Left lung (tissue), 4 donors: ENCODE measurements at regions not wholly inside any gene's neighbourhood (a gene's known extent, or its start where the extent isn't known, plus 50 kb on each side); places are given as distances from the start of the nearest gene placed in this dataset.
A peak's percentile ranks its signal among the peaks of the same experiment; 100 is the strongest.
"Not testable (repeated sequence)": the region's sequence is repeated elsewhere in the genome, so short reads cannot be mapped to it uniquely, and the experiment has no call there.

ENCODE experiments used
- ATAC-seq: fragments of 200-7000 bp; cut with Tn5 transposase; one replicate; pipeline ENCODE4 v1.9.1; 2020; ENCODE audit warnings: moderate library complexity
- DNase-seq, 4 donors: peaks; one replicate each; pipeline ENCODE4 v3.0.0-alpha.2; 2013 to 2020
- H3K27ac ChIP-seq, 2 donors: fragments of 200-600 bp; sonication (generic) in 1 of 2; one replicate each; pipeline versions ENCODE4 v1.5.0 to v1.8.0; 2020 to 2021
- H3K27me3 ChIP-seq, 2 donors: fragments of 200-600 bp; sonication (generic) in 1 of 2; one replicate each; pipeline versions ENCODE4 v1.5.0 to v1.8.0; 2020 to 2021
- H3K36me3 ChIP-seq, 2 donors: fragments of 200-600 bp; sonication (generic) in 1 of 2; one replicate each; pipeline versions ENCODE4 v1.5.0 to v1.8.0; 2020 to 2021
- H3K4me1 ChIP-seq, 2 donors: fragments of 200-600 bp; one replicate each; pipeline ENCODE4 v1.8.0; 2021
- H3K4me3 ChIP-seq, 2 donors: fragments of 200-600 bp; sonication (generic) in 1 of 2; one replicate each; pipeline versions ENCODE4 v1.5.0 to v1.8.0; 2020 to 2021; ENCODE audit warnings: mild to moderate bottlenecking in 1 of 2
- H3K9me3 ChIP-seq, 2 donors: fragments of 200-600 bp; sonication (generic) in 1 of 2; one replicate each; pipeline versions ENCODE4 v1.5.0 to v1.8.0; 2020 to 2021
- CTCF ChIP-seq, 2 donors: fragments of 200-600 bp; sonication (generic) in 1 of 2; IDR thresholded peaks; one replicate each; pipeline versions ENCODE4 v1.5.0 to v1.8.0; 2021; ENCODE audit warnings: antibody characterized with exemption in 2 of 2
- intact Hi-C, 2 donors: fragments of 100-400 bp; cut with DNase I; formaldehyde crosslinking; loops; one replicate each; pipeline versions ENCODE4 v1.11.2 to v1.14.2; 2022
- donor health status: DM: no; HTN: yes; CAD: no.
- donor health status: DM: no; HTN: no; CAD: no.

GRCh38 chrX:122301491-122301890, 882.6 kb upstream of the GRIA3 start:
- Histone ChIP-seq H3K36me3 (no peaks in the 10 kb centered on the region), H3K9me3 (peaks cover 0 to 3% of the 10 kb centered on the region in 2 donors), H3K27me3 (no peaks in the 10 kb centered on the region), H3K4me3 (no peak overlapping the region), H3K4me1 (no peaks in the 10 kb centered on the region), H3K27ac (no peak overlapping the region)
- TF ChIP-seq CTCF (IDR thresholded peaks at IDR 0.05) = no peak
- DNase-seq (no peak), ATAC-seq (no peak)
- intact Hi-C loops = no loop called here

DNA sequence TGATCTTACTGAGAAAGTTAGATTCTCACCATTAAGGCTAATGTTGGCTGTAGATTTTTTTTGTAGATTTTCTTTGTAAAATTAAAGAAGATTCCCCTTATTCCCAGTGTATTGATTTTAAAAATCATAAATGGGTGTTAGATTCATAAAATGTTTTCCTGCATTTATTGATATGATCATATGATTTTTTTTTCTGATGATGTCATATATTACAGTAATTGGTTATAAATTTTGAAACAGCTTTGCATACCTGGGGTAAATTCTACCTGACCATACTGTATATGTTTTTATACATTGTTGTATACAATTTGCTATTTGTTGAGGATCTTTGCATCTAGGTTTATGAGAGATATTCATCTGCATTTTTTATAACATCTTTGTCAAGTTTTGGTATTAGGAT, 880.3 kb upstream of the GRIA3 start:
- TF ChIP-seq CTCF (IDR thresholded peaks at IDR 0.05) = no peak
- DNase-seq (no peak), ATAC-seq (no peak)
- Histone ChIP-seq H3K27ac (no peak overlapping the region), H3K27me3 (no peaks in the 10 kb centered on the region), H3K4me3 (no peak overlapping the region), H3K36me3 (no peaks in the 10 kb centered on the region), H3K9me3 (peaks cover 0 to 3% of the 10 kb centered on the region in 2 donors), H3K4me1 (no peaks in the 10 kb centered on the region)
- intact Hi-C loops = no loop called here

GRCh38 chrX:122344816-122345215, 839.3 kb upstream of the GRIA3 start:
- no peak for TF ChIP-seq CTCF (IDR thresholded peaks at IDR 0.05)
- intact Hi-C loops = no loop called here
- no peak for ATAC-seq

GRCh38 chrX:122363112-122363795, 820.8 kb upstream of the GRIA3 start:
- Histone ChIP-seq H3K9me3 (peaks cover 0 to 2% of the 10 kb centered on the region in 2 donors), H3K27me3 (no peaks in the 10 kb centered on the region), H3K27ac (no peak overlapping the region), H3K36me3 (no peaks in the 10 kb centered on the region), H3K4me1 (no peaks in the 10 kb centered on the region), H3K4me3 (no peak overlapping the region)
- intact Hi-C loops = no loop called here
- ATAC-seq = no peak
- TF ChIP-seq CTCF (IDR thresholded peaks at IDR 0.05) = no peak
- no peak for DNase-seq

More at GRCh38 chrX:122344816-122345215, 839.3 kb upstream of the GRIA3 start:
- Histone ChIP-seq H3K27ac (no peak overlapping the region), H3K4me3 (no peak overlapping the region), H3K9me3 (peaks cover 0 to 4% of the 10 kb centered on the region in 2 donors), H3K36me3 (no peaks in the 10 kb centered on the region), H3K27me3 (no peaks in the 10 kb centered on the region), H3K4me1 (no peaks in the 10 kb centered on the region)
- no peak for DNase-seq

DNA sequence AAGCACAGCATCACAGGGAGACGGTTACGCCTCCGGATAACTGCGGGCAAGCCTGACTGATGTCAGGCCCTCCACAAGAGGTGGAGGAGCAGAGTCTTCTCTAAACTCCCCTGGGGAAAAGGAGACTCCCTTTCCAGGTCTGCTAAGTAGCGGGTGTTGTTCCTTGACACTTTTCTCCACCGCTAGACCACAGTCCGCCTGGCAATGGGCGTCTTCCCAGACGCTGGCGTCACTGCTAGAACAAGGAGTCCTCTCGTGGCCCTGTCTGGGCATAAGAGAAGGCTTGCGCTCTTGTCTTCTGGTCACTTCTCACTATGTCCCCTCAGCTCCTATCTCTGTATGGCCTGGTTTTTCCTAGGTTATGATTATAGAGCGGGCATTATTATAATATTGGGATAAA, 808.5 kb upstream of the GRIA3 start:
- H3K4me3 ChIP-seq, DNase-seq: not testable (repeated sequence)

DNA sequence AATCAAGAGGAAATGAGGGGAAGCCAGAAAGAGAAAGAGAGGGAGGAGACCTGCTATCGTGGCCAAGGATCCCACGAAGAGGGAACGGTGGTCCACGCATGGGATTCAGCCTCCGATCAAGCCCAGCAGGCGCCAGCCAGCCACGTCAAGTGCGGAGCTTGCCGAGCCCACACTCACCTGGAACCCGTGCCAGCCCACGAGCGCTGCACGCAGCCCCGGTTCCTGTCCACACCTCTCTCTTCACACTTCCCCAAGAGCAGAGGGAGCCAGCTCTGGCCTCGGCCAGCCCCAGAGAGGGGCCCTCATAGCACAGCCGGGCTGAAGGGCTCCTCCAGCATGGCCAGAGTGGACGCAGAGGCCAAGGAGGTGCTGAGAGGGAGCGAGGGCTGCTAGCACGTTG, 795.1 kb upstream of the GRIA3 start:
- H3K36me3 ChIP-seq = no peaks in the 10 kb centered on the region
- DNase-seq (peak in 1 of 4 donors; percentile 26), ATAC-seq (no peak)
- H3K9me3 ChIP-seq = peaks cover 0 to 5% of the 10 kb centered on the region in 2 donors
- no peaks in the 10 kb centered on the region for H3K4me1 ChIP-seq
- intact Hi-C loops = no loop called here
- TF ChIP-seq CTCF (IDR thresholded peaks at IDR 0.05) = no peak
- H3K27ac ChIP-seq = no peak overlapping the region
- no peak overlapping the region for H3K4me3 ChIP-seq
- H3K27me3 ChIP-seq = no peaks in the 10 kb centered on the region

More for the DNA sequence above, 808.5 kb upstream of the GRIA3 start:
- H3K27me3 ChIP-seq, H3K4me1 ChIP-seq, intact Hi-C loops, H3K9me3 ChIP-seq, ATAC-seq, H3K36me3 ChIP-seq, H3K27ac ChIP-seq: not testable (repeated sequence)
